Heart left ventricle (tissue), 13 donors: ENCODE measurements at regions not wholly inside any gene's neighbourhood (a gene's known extent, or its start where the extent isn't known, plus 50 kb on each side); places are given as distances from the start of the nearest gene placed in this dataset.

Source experiments
- CTCF ChIP-seq, 12 donors: fragments of 200-600 bp; sonication (generic) in 4 of 12; IDR thresholded peaks; one replicate each; pipeline versions ENCODE4 v1.5.0 to v1.8.0; 2018 to 2022; ENCODE audit warnings: antibody characterized with exemption in 12 of 12, mild to moderate bottlenecking in 5 of 12
- POLR2A ChIP-seq, 2 donors: fragments of 450-650 bp; IDR thresholded peaks; one replicate each; pipeline ENCODE4 v1.6.1; 2017; ENCODE audit warnings: antibody characterized with exemption in 2 of 2, mild to moderate bottlenecking in 2 of 2, moderate library complexity in 2 of 2
- donor health status: ischemic (EF 13 %, LVEDD 7.1; RV severe dilation, severe dysfunction).
- donor health status: DM: no; HTN: yes; CAD: no.
- donor health status: DM: no; HTN: no; CAD: no.
- donor health status: ischemic (EF 25% LVEDD 6.9; RV normal size, moderate dysfunction).
- donor health status: ischemic (EF 25% LVEDD 5.7; RV mildly dilated, moderate dysfunction).
- donor health status: ischemic (EF 35%, LVEDD 5.7; RV mildly dilated, moderate dysfunction).
- donor health status: nonischemic (EF 11% LVEDD 7.7; RV severe dilation, severe dysfunction).
- donor health status: DM: yes; HTN: yes; CAD: no.
- donor health status: PGD.
- donor health status: ischemic (EF 29% LVEDD 5.4; RV normal size, mild dysfunction).
- donor health status: nonischemic (EF 23%, LVEDD 6.1; RV moderate dilation, normal function).

DNA sequence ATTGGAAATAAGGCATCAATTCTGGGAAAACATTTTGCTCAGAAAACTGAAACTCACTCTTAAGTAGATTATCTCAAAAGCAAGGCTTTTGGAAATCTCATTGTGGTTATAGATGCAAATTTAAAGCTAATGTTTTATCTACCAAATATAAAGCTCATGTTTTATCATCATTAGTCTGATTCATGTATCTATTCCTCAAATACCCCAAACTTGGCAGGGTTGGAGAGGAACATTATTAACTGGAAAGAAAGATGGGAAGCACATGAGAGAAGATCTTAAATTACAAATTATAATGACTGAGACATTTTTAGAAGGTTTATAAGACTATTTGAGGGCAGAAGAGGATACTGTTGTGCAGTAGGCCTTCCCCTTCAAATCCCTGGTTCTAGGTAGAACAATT is 137.3 kb upstream of the TGFBR2 start:
- TF ChIP-seq CTCF (IDR thresholded peaks at IDR 0.05) (no peak), POLR2A (IDR thresholded peaks at IDR 0.05) (no peak)
